ENCODE measurements at regions not wholly inside any gene's neighbourhood (a gene's known extent, or its start where the extent isn't known, plus 50 kb on each side); places are given as distances from the start of the nearest gene placed in this dataset.
"Not testable (repeated sequence)": the region's sequence is repeated elsewhere in the genome, so short reads cannot be mapped to it uniquely, and the experiment has no call there.

- not testable (repeated sequence) for H3K4me1 ChIP-seq (ENCODE audit: control insufficient read depth, insufficient read depth, low read length); H3K27me3 ChIP-seq (ENCODE audit: control insufficient read depth in 1 of 2, insufficient read depth in 2 of 2, low read length in 2 of 2); H3K27ac ChIP-seq (ENCODE audit: low read length); H3K4me3 ChIP-seq (ENCODE audit: low read length in 2 of 2); H3K9me3 ChIP-seq (ENCODE audit: control insufficient read depth in 2 of 2, low read length in 2 of 2); H3K9ac ChIP-seq (ENCODE audit: low read length in 2 of 2); H3K36me3 ChIP-seq (ENCODE audit: control insufficient read depth in 2 of 2, insufficient read depth in 2 of 2, low read length in 2 of 2)
These were observed 142.3 kb upstream of the NTRK2 start for GRCh38 chr9:84527060-84527720.

- H3K9ac ChIP-seq (ENCODE audit: low read length in 2 of 2); H3K27ac ChIP-seq (ENCODE audit: low read length); H3K27me3 ChIP-seq (ENCODE audit: control insufficient read depth in 1 of 2, insufficient read depth in 2 of 2, low read length in 2 of 2); H3K36me3 ChIP-seq (ENCODE audit: control insufficient read depth in 2 of 2, insufficient read depth in 2 of 2, low read length in 2 of 2); H3K9me3 ChIP-seq (ENCODE audit: control insufficient read depth in 2 of 2, low read length in 2 of 2); H3K4me3 ChIP-seq (ENCODE audit: low read length in 2 of 2); H3K4me1 ChIP-seq (ENCODE audit: control insufficient read depth, insufficient read depth, low read length): not testable (repeated sequence)
These were observed 133.6 kb upstream of the NTRK2 start for GRCh38 chr9:84535973-84536372.

- no peak overlapping the region for H3K9ac ChIP-seq (ENCODE audit: low read length in 2 of 2)
- H3K9me3 ChIP-seq (ENCODE audit: control insufficient read depth in 2 of 2, low read length in 2 of 2) = peaks cover 0 to 8% of the 10 kb centered on the region in 2 donors
- H3K4me1 ChIP-seq (ENCODE audit: control insufficient read depth, insufficient read depth, low read length) = no peaks in the 10 kb centered on the region
- H3K27me3 ChIP-seq (ENCODE audit: control insufficient read depth in 1 of 2, insufficient read depth in 2 of 2, low read length in 2 of 2) = no peaks in the 10 kb centered on the region
- H3K4me3 ChIP-seq (ENCODE audit: low read length in 2 of 2) = no peak overlapping the region
- no peak overlapping the region for H3K27ac ChIP-seq (ENCODE audit: low read length)
- no peaks in the 10 kb centered on the region for H3K36me3 ChIP-seq (ENCODE audit: control insufficient read depth in 2 of 2, insufficient read depth in 2 of 2, low read length in 2 of 2)
These were observed 130.7 kb upstream of the NTRK2 start for GRCh38 chr9:84538879-84539278.

- no peak overlapping the region for H3K27ac ChIP-seq (ENCODE audit: low read length)
- peaks cover 0 to 5% of the 10 kb centered on the region in 2 donors for H3K9me3 ChIP-seq (ENCODE audit: control insufficient read depth in 2 of 2, low read length in 2 of 2)
- H3K4me1 ChIP-seq (ENCODE audit: control insufficient read depth, insufficient read depth, low read length) = no peaks in the 10 kb centered on the region
- no peak overlapping the region for H3K9ac ChIP-seq (ENCODE audit: low read length in 2 of 2)
- no peaks in the 10 kb centered on the region for H3K27me3 ChIP-seq (ENCODE audit: control insufficient read depth in 1 of 2, insufficient read depth in 2 of 2, low read length in 2 of 2)
- H3K36me3 ChIP-seq (ENCODE audit: control insufficient read depth in 2 of 2, insufficient read depth in 2 of 2, low read length in 2 of 2) = no peaks in the 10 kb centered on the region
- no peak overlapping the region for H3K4me3 ChIP-seq (ENCODE audit: low read length in 2 of 2)
These were observed 127.0 kb upstream of the NTRK2 start for GRCh38 chr9:84542554-84542953.

- H3K27ac ChIP-seq (ENCODE audit: low read length) = no peak overlapping the region
- peaks cover 0 to 2% of the 10 kb centered on the region in 2 donors for H3K27me3 ChIP-seq (ENCODE audit: control insufficient read depth in 1 of 2, insufficient read depth in 2 of 2, low read length in 2 of 2)
- H3K9me3 ChIP-seq (ENCODE audit: control insufficient read depth in 2 of 2, low read length in 2 of 2) = no peaks in the 10 kb centered on the region
- H3K4me3 ChIP-seq (ENCODE audit: low read length in 2 of 2) = no peak overlapping the region
- no peaks in the 10 kb centered on the region for H3K36me3 ChIP-seq (ENCODE audit: control insufficient read depth in 2 of 2, insufficient read depth in 2 of 2, low read length in 2 of 2)
- no peak overlapping the region for H3K9ac ChIP-seq (ENCODE audit: low read length in 2 of 2)
- H3K4me1 ChIP-seq (ENCODE audit: control insufficient read depth, insufficient read depth, low read length) = no peaks in the 10 kb centered on the region
These were observed 115.4 kb upstream of the NTRK2 start for GRCh38 chr9:84554069-84554664.

GRCh38 chr9:84556556-84556955 is 113.0 kb upstream of the NTRK2 start:
- H3K4me3 ChIP-seq (ENCODE audit: low read length in 2 of 2) = no peak overlapping the region
- H3K4me1 ChIP-seq (ENCODE audit: control insufficient read depth, insufficient read depth, low read length) = no peaks in the 10 kb centered on the region
- no peaks in the 10 kb centered on the region for H3K27me3 ChIP-seq (ENCODE audit: control insufficient read depth in 1 of 2, insufficient read depth in 2 of 2, low read length in 2 of 2)
- H3K36me3 ChIP-seq (ENCODE audit: control insufficient read depth in 2 of 2, insufficient read depth in 2 of 2, low read length in 2 of 2) = no peaks in the 10 kb centered on the region
- no peak overlapping the region for H3K27ac ChIP-seq (ENCODE audit: low read length)
- no peaks in the 10 kb centered on the region for H3K9me3 ChIP-seq (ENCODE audit: control insufficient read depth in 2 of 2, low read length in 2 of 2)
- H3K9ac ChIP-seq (ENCODE audit: low read length in 2 of 2) = no peak overlapping the region

- no peaks in the 10 kb centered on the region for H3K36me3 ChIP-seq (ENCODE audit: control insufficient read depth in 2 of 2, insufficient read depth in 2 of 2, low read length in 2 of 2)
- no peak overlapping the region for H3K4me3 ChIP-seq (ENCODE audit: low read length in 2 of 2)
- H3K27ac ChIP-seq (ENCODE audit: low read length) = no peak overlapping the region
- H3K4me1 ChIP-seq (ENCODE audit: control insufficient read depth, insufficient read depth, low read length) = no peaks in the 10 kb centered on the region
- no peak overlapping the region for H3K9ac ChIP-seq (ENCODE audit: low read length in 2 of 2)
- H3K9me3 ChIP-seq (ENCODE audit: control insufficient read depth in 2 of 2, low read length in 2 of 2) = no peaks in the 10 kb centered on the region
- H3K27me3 ChIP-seq (ENCODE audit: control insufficient read depth in 1 of 2, insufficient read depth in 2 of 2, low read length in 2 of 2) = no peaks in the 10 kb centered on the region
These were observed 111.8 kb upstream of the NTRK2 start for GRCh38 chr9:84557751-84558150.

- Histone ChIP-seq H3K27ac (ENCODE audit: low read length) (no peak overlapping the region), H3K36me3 (ENCODE audit: control insufficient read depth in 2 of 2, insufficient read depth in 2 of 2, low read length in 2 of 2) (no peaks in the 10 kb centered on the region), H3K4me3 (ENCODE audit: low read length in 2 of 2) (no peak overlapping the region), H3K27me3 (ENCODE audit: control insufficient read depth in 1 of 2, insufficient read depth in 2 of 2, low read length in 2 of 2) (no peaks in the 10 kb centered on the region), H3K9me3 (ENCODE audit: control insufficient read depth in 2 of 2, low read length in 2 of 2) (no peaks in the 10 kb centered on the region), H3K9ac (ENCODE audit: low read length in 2 of 2) (no peak overlapping the region), H3K4me1 (ENCODE audit: control insufficient read depth, insufficient read depth, low read length) (no peaks in the 10 kb centered on the region)
These were observed 105.8 kb upstream of the NTRK2 start for GRCh38 chr9:84563691-84564090.

- H3K4me3 ChIP-seq (ENCODE audit: low read length in 2 of 2) = no peak overlapping the region
- no peaks in the 10 kb centered on the region for H3K4me1 ChIP-seq (ENCODE audit: control insufficient read depth, insufficient read depth, low read length)
- H3K27me3 ChIP-seq (ENCODE audit: control insufficient read depth in 1 of 2, insufficient read depth in 2 of 2, low read length in 2 of 2) = no peaks in the 10 kb centered on the region
- no peak overlapping the region for H3K27ac ChIP-seq (ENCODE audit: low read length)
- H3K9ac ChIP-seq (ENCODE audit: low read length in 2 of 2) = no peak overlapping the region
- no peaks in the 10 kb centered on the region for H3K36me3 ChIP-seq (ENCODE audit: control insufficient read depth in 2 of 2, insufficient read depth in 2 of 2, low read length in 2 of 2)
- no peaks in the 10 kb centered on the region for H3K9me3 ChIP-seq (ENCODE audit: control insufficient read depth in 2 of 2, low read length in 2 of 2)
These were observed 101.7 kb upstream of the NTRK2 start for GRCh38 chr9:84567805-84568204.

- Histone ChIP-seq H3K9me3 (ENCODE audit: control insufficient read depth in 2 of 2, low read length in 2 of 2) (no peaks in the 10 kb centered on the region), H3K4me1 (ENCODE audit: control insufficient read depth, insufficient read depth, low read length) (no peaks in the 10 kb centered on the region), H3K27ac (ENCODE audit: low read length) (no peak overlapping the region), H3K36me3 (ENCODE audit: control insufficient read depth in 2 of 2, insufficient read depth in 2 of 2, low read length in 2 of 2) (no peaks in the 10 kb centered on the region), H3K9ac (ENCODE audit: low read length in 2 of 2) (no peak overlapping the region), H3K27me3 (ENCODE audit: control insufficient read depth in 1 of 2, insufficient read depth in 2 of 2, low read length in 2 of 2) (no peaks in the 10 kb centered on the region), H3K4me3 (ENCODE audit: low read length in 2 of 2) (no peak overlapping the region)
These were observed 98.9 kb upstream of the NTRK2 start for GRCh38 chr9:84570482-84571154.

- no peaks in the 10 kb centered on the region for H3K9me3 ChIP-seq (ENCODE audit: control insufficient read depth in 2 of 2, low read length in 2 of 2)
These were observed 96.4 kb upstream of the NTRK2 start for GRCh38 chr9:84573083-84573482.

More at GRCh38 chr9:84573083-84573482, 96.4 kb upstream of the NTRK2 start:
- no peaks in the 10 kb centered on the region for H3K4me1 ChIP-seq (ENCODE audit: control insufficient read depth, insufficient read depth, low read length)
- no peaks in the 10 kb centered on the region for H3K36me3 ChIP-seq (ENCODE audit: control insufficient read depth in 2 of 2, insufficient read depth in 2 of 2, low read length in 2 of 2)
- H3K4me3 ChIP-seq (ENCODE audit: low read length in 2 of 2) = no peak overlapping the region
- H3K9ac ChIP-seq (ENCODE audit: low read length in 2 of 2) = no peak overlapping the region
- no peaks in the 10 kb centered on the region for H3K27me3 ChIP-seq (ENCODE audit: control insufficient read depth in 1 of 2, insufficient read depth in 2 of 2, low read length in 2 of 2)
- H3K27ac ChIP-seq (ENCODE audit: low read length) = no peak overlapping the region

All from stomach smooth muscle (tissue), 2 donors.